Neural cell (in vitro differentiated cells): ENCODE measurements at regions not wholly inside any gene's neighbourhood (a gene's known extent, or its start where the extent isn't known, plus 50 kb on each side); places are given as distances from the start of the nearest gene placed in this dataset.

Source experiments
- H2AFZ ChIP-seq: fragments of 200-600, 300-800 bp; sonication (generic), shearing (Covaris generic); 2 replicates; pipeline ENCODE4 v1.6.0; 2014; ENCODE audit warnings: low read depth, mild to moderate bottlenecking, antibody characterized with exemption, low read length, moderate library complexity
- H3F3A ChIP-seq: fragments of 200-600 bp; shearing (Covaris generic); 2 replicates; pipeline ENCODE4 v1.6.1; 2016; ENCODE audit warnings: mild to moderate bottlenecking, moderate library complexity, mixed read lengths, antibody characterized with exemption, low read length; ENCODE audit not compliant: insufficient read depth, poor library complexity, severe bottlenecking
- H3K27ac ChIP-seq: fragments of 200-600, 300-800 bp; sonication (generic), shearing (Covaris generic); 2 replicates; pipeline ENCODE4 v1.5.1; 2014; ENCODE audit warnings: mild to moderate bottlenecking, low read length, moderate library complexity
- H3K27me3 ChIP-seq: fragments of 300-800, 200-600 bp; sonication (generic), shearing (Covaris generic); 2 replicates; pipeline ENCODE4 v1.6.0; 2014; ENCODE audit warnings: mild to moderate bottlenecking, low read depth, low read length, moderate library complexity; ENCODE audit not compliant: insufficient read depth
- H3K36me3 ChIP-seq: fragments of 300-800, 200-600 bp; sonication (generic), shearing (Covaris generic); 2 replicates; pipeline ENCODE4 v1.5.1; 2014; ENCODE audit warnings: mild to moderate bottlenecking, antibody characterized with exemption, low read length, moderate library complexity; ENCODE audit not compliant: insufficient read depth
- H3K4me2 ChIP-seq: fragments of 300-800, 200-600 bp; sonication (generic), shearing (Covaris generic); 2 replicates; pipeline ENCODE4 v1.6.0; 2014; ENCODE audit warnings: mild to moderate bottlenecking, low read length
- H3K4me3 ChIP-seq: fragments of 300-800, 200-600 bp; sonication (generic), shearing (Covaris generic); 2 replicates; pipeline ENCODE4 v1.5.1; 2014; ENCODE audit warnings: mild to moderate bottlenecking, low read length, moderate library complexity
- H3K79me2 ChIP-seq: fragments of 200-600 bp; shearing (Covaris generic); replicated peaks from 2 replicates; pipeline ENCODE4 v1.6.0; 2014; ENCODE audit warnings: mild to moderate bottlenecking, low read length, moderate library complexity; ENCODE audit not compliant: insufficient read depth
- H3K9ac ChIP-seq: fragments of 300-800, 200-600 bp; sonication (generic), shearing (Covaris generic); 2 replicates; pipeline ENCODE4 v1.6.1; 2016; ENCODE audit warnings: mild to moderate bottlenecking, low read length, mixed read lengths
- H3K9me2 ChIP-seq: fragments of 200-600 bp; shearing (Covaris generic); 2 replicates; pipeline ENCODE4 v1.6.1; 2016; ENCODE audit warnings: mild to moderate bottlenecking, low read length, mixed read lengths; ENCODE audit not compliant: insufficient read depth
- H3K9me3 ChIP-seq: fragments of 200-600, 300-800 bp; sonication (generic), shearing (Covaris generic); 2 replicates; pipeline ENCODE4 v1.6.1; 2016; ENCODE audit warnings: mild to moderate bottlenecking, mixed run types, low read length, moderate library complexity, mixed read lengths
- H4K20me1 ChIP-seq: fragments of 200-600 bp; shearing (Covaris generic); 2 replicates; pipeline ENCODE4 v1.6.1; 2016; ENCODE audit warnings: mild to moderate bottlenecking, mixed run types; ENCODE audit not compliant: insufficient read depth
- EP300 ChIP-seq: fragments of 450-650 bp; conservative IDR thresholded peaks from 2 replicates; pipeline ENCODE4 v1.6.1; 2014; ENCODE audit warnings: antibody characterized with exemption, mild to moderate bottlenecking, moderate library complexity; ENCODE audit not compliant: poor library complexity, severe bottlenecking
- EZH2 ChIP-seq: fragments of 200-600, 300-800 bp; shearing (Covaris generic), sonication (generic); IDR thresholded peaks from 2 replicates; pipeline ENCODE4 v1.6.1; 2014; ENCODE audit warnings: antibody characterized with exemption, low read length, borderline replicate concordance, mild to moderate bottlenecking; ENCODE audit not compliant: insufficient read depth, poor library complexity, severe bottlenecking
- MXI1 ChIP-seq: fragments of 450-650 bp; conservative IDR thresholded peaks from 2 replicates; pipeline ENCODE4 v1.6.1; 2014; ENCODE audit warnings: antibody characterized with exemption, mild to moderate bottlenecking; ENCODE audit not compliant: poor library complexity, severe bottlenecking
- POLR2AphosphoS5 ChIP-seq: IDR thresholded peaks from 2 replicates; pipeline ENCODE4 v1.6.1; 2012
- RAD21 ChIP-seq: fragments of 450-650 bp; conservative IDR thresholded peaks from 2 replicates; pipeline ENCODE4 v1.6.1; 2014; ENCODE audit warnings: antibody characterized with exemption, mild to moderate bottlenecking, moderate library complexity
- SMC3 ChIP-seq: fragments of 450-650 bp; conservative IDR thresholded peaks from 2 replicates; pipeline ENCODE4 v1.6.1; 2014; ENCODE audit warnings: antibody characterized with exemption, mild to moderate bottlenecking, moderate library complexity; ENCODE audit not compliant: poor library complexity
- TAF1 ChIP-seq: IDR thresholded peaks from 2 replicates; pipeline ENCODE4 v1.6.1; 2012; ENCODE audit warnings: low read depth
- TF ChIP-seq, protein P1 (sequence below): fragments of 450-650 bp; IDR thresholded peaks from 2 replicates; pipeline ENCODE4 v1.5.1; 2014; ENCODE audit warnings: antibody characterized with exemption, mild to moderate bottlenecking, moderate library complexity; ENCODE audit not compliant: poor library complexity, severe bottlenecking
- TF ChIP-seq, protein P2 (sequence below): IDR thresholded peaks from 2 replicates; pipeline ENCODE4 v1.6.1; 2012; ENCODE audit warnings: borderline replicate concordance

- no peaks in the 10 kb centered on the region for H3K9me2 ChIP-seq
- H3K4me2 ChIP-seq = no peak overlapping the region
- H3F3A ChIP-seq = no peaks in the 10 kb centered on the region
- no peaks in the 10 kb centered on the region for H3K9me3 ChIP-seq
- H2AFZ ChIP-seq = no peak overlapping the region
- no peaks in the 10 kb centered on the region for H3K27me3 ChIP-seq
- no peaks in the 10 kb centered on the region for H3K79me2 ChIP-seq
- no peak overlapping the region for H3K9ac ChIP-seq
- no peaks in the 10 kb centered on the region for H4K20me1 ChIP-seq
- no peaks in the 10 kb centered on the region for H3K36me3 ChIP-seq
- H3K4me3 ChIP-seq = no peak overlapping the region
- no peak overlapping the region for H3K27ac ChIP-seq
- no peak for TF ChIP-seq EP300
- TF ChIP-seq POLR2AphosphoS5 = no peak
- TF ChIP-seq RAD21 = no peak
- no peak for TF ChIP-seq TAF1
- TF ChIP-seq, protein P1, sequence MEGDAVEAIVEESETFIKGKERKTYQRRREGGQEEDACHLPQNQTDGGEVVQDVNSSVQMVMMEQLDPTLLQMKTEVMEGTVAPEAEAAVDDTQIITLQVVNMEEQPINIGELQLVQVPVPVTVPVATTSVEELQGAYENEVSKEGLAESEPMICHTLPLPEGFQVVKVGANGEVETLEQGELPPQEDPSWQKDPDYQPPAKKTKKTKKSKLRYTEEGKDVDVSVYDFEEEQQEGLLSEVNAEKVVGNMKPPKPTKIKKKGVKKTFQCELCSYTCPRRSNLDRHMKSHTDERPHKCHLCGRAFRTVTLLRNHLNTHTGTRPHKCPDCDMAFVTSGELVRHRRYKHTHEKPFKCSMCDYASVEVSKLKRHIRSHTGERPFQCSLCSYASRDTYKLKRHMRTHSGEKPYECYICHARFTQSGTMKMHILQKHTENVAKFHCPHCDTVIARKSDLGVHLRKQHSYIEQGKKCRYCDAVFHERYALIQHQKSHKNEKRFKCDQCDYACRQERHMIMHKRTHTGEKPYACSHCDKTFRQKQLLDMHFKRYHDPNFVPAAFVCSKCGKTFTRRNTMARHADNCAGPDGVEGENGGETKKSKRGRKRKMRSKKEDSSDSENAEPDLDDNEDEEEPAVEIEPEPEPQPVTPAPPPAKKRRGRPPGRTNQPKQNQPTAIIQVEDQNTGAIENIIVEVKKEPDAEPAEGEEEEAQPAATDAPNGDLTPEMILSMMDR = no peak
- TF ChIP-seq EZH2 = no peak
- no peak for TF ChIP-seq MXI1
- TF ChIP-seq SMC3 = no peak
- TF ChIP-seq, protein P2, sequence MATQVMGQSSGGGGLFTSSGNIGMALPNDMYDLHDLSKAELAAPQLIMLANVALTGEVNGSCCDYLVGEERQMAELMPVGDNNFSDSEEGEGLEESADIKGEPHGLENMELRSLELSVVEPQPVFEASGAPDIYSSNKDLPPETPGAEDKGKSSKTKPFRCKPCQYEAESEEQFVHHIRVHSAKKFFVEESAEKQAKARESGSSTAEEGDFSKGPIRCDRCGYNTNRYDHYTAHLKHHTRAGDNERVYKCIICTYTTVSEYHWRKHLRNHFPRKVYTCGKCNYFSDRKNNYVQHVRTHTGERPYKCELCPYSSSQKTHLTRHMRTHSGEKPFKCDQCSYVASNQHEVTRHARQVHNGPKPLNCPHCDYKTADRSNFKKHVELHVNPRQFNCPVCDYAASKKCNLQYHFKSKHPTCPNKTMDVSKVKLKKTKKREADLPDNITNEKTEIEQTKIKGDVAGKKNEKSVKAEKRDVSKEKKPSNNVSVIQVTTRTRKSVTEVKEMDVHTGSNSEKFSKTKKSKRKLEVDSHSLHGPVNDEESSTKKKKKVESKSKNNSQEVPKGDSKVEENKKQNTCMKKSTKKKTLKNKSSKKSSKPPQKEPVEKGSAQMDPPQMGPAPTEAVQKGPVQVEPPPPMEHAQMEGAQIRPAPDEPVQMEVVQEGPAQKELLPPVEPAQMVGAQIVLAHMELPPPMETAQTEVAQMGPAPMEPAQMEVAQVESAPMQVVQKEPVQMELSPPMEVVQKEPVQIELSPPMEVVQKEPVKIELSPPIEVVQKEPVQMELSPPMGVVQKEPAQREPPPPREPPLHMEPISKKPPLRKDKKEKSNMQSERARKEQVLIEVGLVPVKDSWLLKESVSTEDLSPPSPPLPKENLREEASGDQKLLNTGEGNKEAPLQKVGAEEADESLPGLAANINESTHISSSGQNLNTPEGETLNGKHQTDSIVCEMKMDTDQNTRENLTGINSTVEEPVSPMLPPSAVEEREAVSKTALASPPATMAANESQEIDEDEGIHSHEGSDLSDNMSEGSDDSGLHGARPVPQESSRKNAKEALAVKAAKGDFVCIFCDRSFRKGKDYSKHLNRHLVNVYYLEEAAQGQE = no peak
Measured at GRCh38 chr4:188904617-188905016, 765.4 kb downstream of the TRIML1 start.

- H4K20me1 ChIP-seq = no peaks in the 10 kb centered on the region
- no peaks in the 10 kb centered on the region for H3K9me2 ChIP-seq
- no peaks in the 10 kb centered on the region for H3K27me3 ChIP-seq
- no peak overlapping the region for H3K4me3 ChIP-seq
- H3K36me3 ChIP-seq = no peaks in the 10 kb centered on the region
- no peaks in the 10 kb centered on the region for H3F3A ChIP-seq
- no peak overlapping the region for H3K9ac ChIP-seq
- H3K4me2 ChIP-seq = no peak overlapping the region
- no peaks in the 10 kb centered on the region for H3K79me2 ChIP-seq
- H3K27ac ChIP-seq = no peak overlapping the region
- TF ChIP-seq RAD21 (no peak), TAF1 (no peak), POLR2AphosphoS5 (no peak), SMC3 (no peak), MXI1 (no peak), EP300 (no peak), EZH2 (no peak)
- TF ChIP-seq, protein P1 = no peak
- TF ChIP-seq, protein P2 = no peak
- H3K9me3 ChIP-seq = no peaks in the 10 kb centered on the region
- no peak overlapping the region for H2AFZ ChIP-seq
Measured at GRCh38 chr4:188905248-188905647, 766.0 kb downstream of the TRIML1 start.
